Prostate gland (tissue), 2 donors: ENCODE measurements at regions not wholly inside any gene's neighbourhood (a gene's known extent, or its start where the extent isn't known, plus 50 kb on each side); places are given as distances from the start of the nearest gene placed in this dataset.
"Not testable (repeated sequence)": the region's sequence is repeated elsewhere in the genome, so short reads cannot be mapped to it uniquely, and the experiment has no call there.

Experiments
- POLR2A ChIP-seq: fragments of 450-650 bp; IDR thresholded peaks from one replicate; pipeline ENCODE4 v1.6.1; 2016; ENCODE audit warnings: antibody characterized with exemption, mild to moderate bottlenecking
- POLR2AphosphoS5 ChIP-seq: sonication (generic); formaldehyde crosslinking; IDR thresholded peaks from one replicate; pipeline ENCODE4 v1.6.1; 2017; ENCODE audit warnings: antibody characterized with exemption
- TF ChIP-seq, protein P1 (sequence below), 4 experiments: fragments of 200-600 bp in 2 of 4; fragments of 450-650 bp in 2 of 4; sonication (generic) in 2 of 4; IDR thresholded peaks; 1 replicate in 3 of 4; 2 replicates in 1 of 4; pipeline ENCODE4 v1.5.1; 2016 to 2019; ENCODE audit warnings: antibody characterized with exemption in 4 of 4, mild to moderate bottlenecking in 2 of 4, moderate library complexity in 2 of 4

DNA sequence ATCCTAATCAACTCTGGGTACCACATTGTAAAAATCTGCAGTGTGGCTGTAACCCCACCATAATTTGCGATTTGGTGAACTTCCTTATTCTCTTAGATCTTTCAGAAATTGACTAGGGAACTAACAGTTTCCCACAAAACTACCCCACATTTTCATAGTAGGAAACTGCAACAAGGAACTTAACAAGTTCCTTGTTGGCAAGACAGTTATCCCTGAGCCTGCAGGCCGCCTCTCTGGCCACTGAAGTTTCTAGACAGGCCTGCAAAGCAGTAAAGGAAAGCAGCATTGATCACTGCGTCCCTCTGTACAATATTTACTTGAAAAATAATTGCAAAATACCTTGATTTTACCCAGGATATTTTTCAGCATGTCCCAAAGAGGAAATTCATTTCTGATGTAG lies 372.9 kb downstream of the ANAPC1 start:
- TF ChIP-seq, protein P1, sequence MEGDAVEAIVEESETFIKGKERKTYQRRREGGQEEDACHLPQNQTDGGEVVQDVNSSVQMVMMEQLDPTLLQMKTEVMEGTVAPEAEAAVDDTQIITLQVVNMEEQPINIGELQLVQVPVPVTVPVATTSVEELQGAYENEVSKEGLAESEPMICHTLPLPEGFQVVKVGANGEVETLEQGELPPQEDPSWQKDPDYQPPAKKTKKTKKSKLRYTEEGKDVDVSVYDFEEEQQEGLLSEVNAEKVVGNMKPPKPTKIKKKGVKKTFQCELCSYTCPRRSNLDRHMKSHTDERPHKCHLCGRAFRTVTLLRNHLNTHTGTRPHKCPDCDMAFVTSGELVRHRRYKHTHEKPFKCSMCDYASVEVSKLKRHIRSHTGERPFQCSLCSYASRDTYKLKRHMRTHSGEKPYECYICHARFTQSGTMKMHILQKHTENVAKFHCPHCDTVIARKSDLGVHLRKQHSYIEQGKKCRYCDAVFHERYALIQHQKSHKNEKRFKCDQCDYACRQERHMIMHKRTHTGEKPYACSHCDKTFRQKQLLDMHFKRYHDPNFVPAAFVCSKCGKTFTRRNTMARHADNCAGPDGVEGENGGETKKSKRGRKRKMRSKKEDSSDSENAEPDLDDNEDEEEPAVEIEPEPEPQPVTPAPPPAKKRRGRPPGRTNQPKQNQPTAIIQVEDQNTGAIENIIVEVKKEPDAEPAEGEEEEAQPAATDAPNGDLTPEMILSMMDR (IDR thresholded peaks at IDR 0.05), result not testable (repeated sequence)
- not testable (repeated sequence) for TF ChIP-seq POLR2A, POLR2AphosphoS5
